ENCODE measurements at regions not wholly inside any gene's neighbourhood (a gene's known extent, or its start where the extent isn't known, plus 50 kb on each side); places are given as distances from the start of the nearest gene placed in this dataset.

GRCh38 chr7:121484089-121484763 lies 88.1 kb upstream of the FAM3C start:
- DNase-seq (ENCODE audit: low read depth) = no peak
- TF ChIP-seq CTCF (IDR thresholded peaks at IDR 0.05; ENCODE audit: low read depth, low read length, missing control alignments) = no peak
- H3K4me3 ChIP-seq (ENCODE audit: low read depth, low read length) = no peak overlapping the region

GRCh38 chr7:121480566-121481335 lies 84.6 kb upstream of the FAM3C start:
- no peak overlapping the region for H3K4me3 ChIP-seq (ENCODE audit: low read depth, low read length)
- no peak for DNase-seq (ENCODE audit: low read depth)
- TF ChIP-seq CTCF (IDR thresholded peaks at IDR 0.05; ENCODE audit: low read depth, low read length, missing control alignments) = no peak

GRCh38 chr7:121480058-121480457 lies 84.0 kb upstream of the FAM3C start:
- no peak for TF ChIP-seq CTCF (IDR thresholded peaks at IDR 0.05; ENCODE audit: low read depth, low read length, missing control alignments)
- no peak overlapping the region for H3K4me3 ChIP-seq (ENCODE audit: low read depth, low read length)
- DNase-seq (ENCODE audit: low read depth) = no peak

GRCh38 chr7:121479466-121479865 lies 83.4 kb upstream of the FAM3C start:
- H3K4me3 ChIP-seq (ENCODE audit: low read depth, low read length) = no peak overlapping the region
- TF ChIP-seq CTCF (IDR thresholded peaks at IDR 0.05; ENCODE audit: low read depth, low read length, missing control alignments) = no peak
- no peak for DNase-seq (ENCODE audit: low read depth)

GRCh38 chr7:121475806-121476205 lies 79.7 kb upstream of the FAM3C start:
- DNase-seq (ENCODE audit: low read depth) = no peak
- no peak for TF ChIP-seq CTCF (IDR thresholded peaks at IDR 0.05; ENCODE audit: low read depth, low read length, missing control alignments)

GRCh38 chr7:121474301-121474673 lies 78.2 kb upstream of the FAM3C start:
- DNase-seq (ENCODE audit: low read depth) = no peak
- no peak for TF ChIP-seq CTCF (IDR thresholded peaks at IDR 0.05; ENCODE audit: low read depth, low read length, missing control alignments)
- H3K4me3 ChIP-seq (ENCODE audit: low read depth, low read length) = no peak overlapping the region

More at GRCh38 chr7:121475806-121476205, 79.7 kb upstream of the FAM3C start:
- no peak overlapping the region for H3K4me3 ChIP-seq (ENCODE audit: low read depth, low read length)

All from GM12864 (cell line).